ENCODE measurements at regions not wholly inside any gene's neighbourhood (a gene's known extent, or its start where the extent isn't known, plus 50 kb on each side); places are given as distances from the start of the nearest gene placed in this dataset.

DNA sequence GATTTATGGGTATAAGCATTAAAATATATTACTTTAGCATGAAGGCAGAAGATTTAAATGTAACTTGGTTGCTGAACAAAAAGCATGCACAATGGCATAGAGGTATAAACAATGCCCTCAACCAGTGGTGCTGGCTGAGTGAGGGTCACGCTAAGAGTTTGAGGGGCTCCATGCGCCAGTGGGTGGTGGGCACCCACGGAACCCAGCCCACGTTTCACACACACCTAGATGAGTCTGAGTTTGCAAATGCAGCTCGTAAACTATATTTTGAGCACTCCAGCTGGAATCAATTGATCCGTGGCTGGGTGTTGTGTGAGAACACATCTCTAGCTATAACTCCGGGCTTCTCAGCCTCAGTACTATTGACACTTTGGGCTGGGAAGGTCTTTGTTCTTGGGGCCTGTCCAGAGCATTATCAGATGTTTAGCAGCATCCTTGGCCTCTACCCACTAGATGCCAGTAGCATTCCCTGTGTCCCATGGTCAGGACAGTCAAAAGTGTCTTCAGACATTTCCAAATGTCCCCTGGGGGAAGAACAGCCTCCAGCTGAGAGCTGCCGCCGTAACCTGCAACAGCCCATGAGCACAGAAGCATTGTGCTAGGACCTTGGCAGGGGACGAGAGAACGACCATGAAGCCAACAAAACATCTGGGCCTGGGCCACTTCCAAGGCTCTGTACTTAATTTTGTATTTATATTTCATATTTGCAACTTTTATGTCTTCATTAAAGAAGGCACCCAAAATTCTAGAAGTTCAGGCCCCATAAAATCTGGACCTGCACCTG, 108.1 kb upstream of the SOX1 start:
- Histone ChIP-seq H3K4me1 (ENCODE audit: control insufficient read depth, insufficient read depth, low read length) (no peaks in the 10 kb centered on the region), H3K27me3 (ENCODE audit: control insufficient read depth, insufficient read depth, low read length, poor library complexity, severe bottlenecking) (no peaks in the 10 kb centered on the region), H3K36me3 (ENCODE audit: control insufficient read depth, insufficient read depth, low read length) (no peaks in the 10 kb centered on the region), H3K27ac (ENCODE audit: insufficient read depth, low read depth, low read length, poor library complexity, severe bottlenecking) (no peak overlapping the region), H3K9me3 (ENCODE audit: control insufficient read depth, low read length) (no peaks in the 10 kb centered on the region), H3K4me3 (ENCODE audit: insufficient read depth, low read depth, low read length) (no peak overlapping the region)
- 88 to 90% methylated on average over 11 of the region's 11 CpGs for WGBS, 2 experiments

- no peaks in the 10 kb centered on the region for H3K4me1 ChIP-seq (ENCODE audit: control insufficient read depth, insufficient read depth, low read length)
- H3K27ac ChIP-seq (ENCODE audit: insufficient read depth, low read depth, low read length, poor library complexity, severe bottlenecking): no peak overlapping the region
- H3K9me3 ChIP-seq (ENCODE audit: control insufficient read depth, low read length): no peaks in the 10 kb centered on the region
- H3K27me3 ChIP-seq (ENCODE audit: control insufficient read depth, insufficient read depth, low read length, poor library complexity, severe bottlenecking): no peaks in the 10 kb centered on the region
- no peaks in the 10 kb centered on the region for H3K36me3 ChIP-seq (ENCODE audit: control insufficient read depth, insufficient read depth, low read length)
- no peak overlapping the region for H3K4me3 ChIP-seq (ENCODE audit: insufficient read depth, low read depth, low read length)
Observed at GRCh38 chr13:111960152-111960772, 106.7 kb upstream of the SOX1 start.

GRCh38 chr13:111961236-111961635, 105.7 kb upstream of the SOX1 start:
- Histone ChIP-seq H3K27me3 (ENCODE audit: control insufficient read depth, insufficient read depth, low read length, poor library complexity, severe bottlenecking) (no peaks in the 10 kb centered on the region), H3K27ac (ENCODE audit: insufficient read depth, low read depth, low read length, poor library complexity, severe bottlenecking) (no peak overlapping the region), H3K4me3 (ENCODE audit: insufficient read depth, low read depth, low read length) (no peak overlapping the region), H3K4me1 (ENCODE audit: control insufficient read depth, insufficient read depth, low read length) (no peaks in the 10 kb centered on the region), H3K9me3 (ENCODE audit: control insufficient read depth, low read length) (no peaks in the 10 kb centered on the region), H3K36me3 (ENCODE audit: control insufficient read depth, insufficient read depth, low read length) (no peaks in the 10 kb centered on the region)
- WGBS, 2 experiments: 92 to 94% methylated on average over 10 of the region's 10 CpGs

DNA sequence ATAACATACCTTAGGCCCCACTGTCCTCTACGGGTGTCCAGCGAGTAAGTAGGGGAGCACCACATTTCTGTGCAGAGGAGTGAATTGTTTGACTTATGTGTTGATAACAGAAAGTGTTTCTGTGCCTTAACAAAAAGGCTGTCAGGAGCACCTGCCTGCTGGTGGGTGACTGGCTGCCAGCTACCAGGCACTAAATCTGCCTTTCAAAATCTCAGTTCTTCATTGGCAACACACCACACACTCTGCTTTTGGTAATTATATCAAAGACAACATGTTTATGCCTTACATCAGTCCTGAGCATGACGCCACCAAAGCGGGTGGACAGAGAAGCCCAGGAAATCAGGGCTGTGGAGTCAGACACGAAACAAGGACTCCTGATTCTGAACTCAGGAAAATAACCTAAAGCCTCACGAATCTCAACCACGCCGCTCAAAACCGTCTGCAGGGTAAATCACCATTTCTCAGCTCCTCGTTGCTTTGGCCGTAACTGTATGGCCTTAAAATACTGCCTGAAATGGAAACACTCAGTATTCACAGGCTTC, 105.2 kb upstream of the SOX1 start:
- no peak overlapping the region for H3K4me3 ChIP-seq (ENCODE audit: insufficient read depth, low read depth, low read length)
- 93% methylated on average over 11 of the region's 11 CpGs for WGBS, 2 experiments
- no peaks in the 10 kb centered on the region for H3K36me3 ChIP-seq (ENCODE audit: control insufficient read depth, insufficient read depth, low read length)
- H3K27ac ChIP-seq (ENCODE audit: insufficient read depth, low read depth, low read length, poor library complexity, severe bottlenecking): no peak overlapping the region
- H3K4me1 ChIP-seq (ENCODE audit: control insufficient read depth, insufficient read depth, low read length): no peaks in the 10 kb centered on the region
- no peaks in the 10 kb centered on the region for H3K9me3 ChIP-seq (ENCODE audit: control insufficient read depth, low read length)
- no peaks in the 10 kb centered on the region for H3K27me3 ChIP-seq (ENCODE audit: control insufficient read depth, insufficient read depth, low read length, poor library complexity, severe bottlenecking)

- Histone ChIP-seq H3K4me3 (ENCODE audit: insufficient read depth, low read depth, low read length) (no peak overlapping the region), H3K27ac (ENCODE audit: insufficient read depth, low read depth, low read length, poor library complexity, severe bottlenecking) (no peak overlapping the region), H3K27me3 (ENCODE audit: control insufficient read depth, insufficient read depth, low read length, poor library complexity, severe bottlenecking) (no peaks in the 10 kb centered on the region), H3K9me3 (ENCODE audit: control insufficient read depth, low read length) (no peaks in the 10 kb centered on the region), H3K4me1 (ENCODE audit: control insufficient read depth, insufficient read depth, low read length) (no peaks in the 10 kb centered on the region), H3K36me3 (ENCODE audit: control insufficient read depth, insufficient read depth, low read length) (no peaks in the 10 kb centered on the region)
- 94 to 96% methylated on average over 17 of the region's 17 CpGs for WGBS, 2 experiments
Observed at GRCh38 chr13:111962431-111962891, 104.5 kb upstream of the SOX1 start.

DNA sequence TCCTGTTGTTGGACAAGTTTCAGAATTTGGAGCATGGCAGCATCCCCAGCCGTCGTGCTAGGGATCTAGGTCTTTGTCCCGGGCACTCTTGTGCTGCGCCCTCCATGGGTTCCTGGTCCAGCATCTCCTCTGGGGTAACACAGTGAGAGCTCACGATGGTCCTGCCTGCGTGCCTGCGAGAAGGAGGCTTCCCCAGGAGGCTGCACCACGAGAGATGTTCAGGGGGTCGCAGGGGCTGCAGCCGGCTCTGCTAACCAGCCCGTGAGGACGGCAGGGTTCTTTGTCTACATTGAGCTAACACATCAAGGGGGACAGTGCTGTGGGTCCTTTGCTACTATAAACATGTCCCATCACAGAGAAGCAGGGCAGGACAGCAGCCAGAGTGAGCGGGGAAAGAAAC, 103.9 kb upstream of the SOX1 start:
- Histone ChIP-seq H3K9me3 (ENCODE audit: control insufficient read depth, low read length) (no peaks in the 10 kb centered on the region), H3K4me1 (ENCODE audit: control insufficient read depth, insufficient read depth, low read length) (no peaks in the 10 kb centered on the region), H3K27me3 (ENCODE audit: control insufficient read depth, insufficient read depth, low read length, poor library complexity, severe bottlenecking) (no peaks in the 10 kb centered on the region), H3K4me3 (ENCODE audit: insufficient read depth, low read depth, low read length) (no peak overlapping the region), H3K36me3 (ENCODE audit: control insufficient read depth, insufficient read depth, low read length) (no peaks in the 10 kb centered on the region), H3K27ac (ENCODE audit: insufficient read depth, low read depth, low read length, poor library complexity, severe bottlenecking) (no peak overlapping the region)
- WGBS, 2 experiments: 92 to 93% methylated on average over 13 of the region's 13 CpGs

GRCh38 chr13:111964411-111965035, 102.4 kb upstream of the SOX1 start:
- Histone ChIP-seq H3K4me1 (ENCODE audit: control insufficient read depth, insufficient read depth, low read length) (no peaks in the 10 kb centered on the region), H3K4me3 (ENCODE audit: insufficient read depth, low read depth, low read length) (no peak overlapping the region), H3K27me3 (ENCODE audit: control insufficient read depth, insufficient read depth, low read length, poor library complexity, severe bottlenecking) (no peaks in the 10 kb centered on the region), H3K27ac (ENCODE audit: insufficient read depth, low read depth, low read length, poor library complexity, severe bottlenecking) (no peak overlapping the region), H3K9me3 (ENCODE audit: control insufficient read depth, low read length) (no peaks in the 10 kb centered on the region), H3K36me3 (ENCODE audit: control insufficient read depth, insufficient read depth, low read length) (no peaks in the 10 kb centered on the region)
- 96 to 98% methylated on average over 28 of the region's 28 CpGs for WGBS, 2 experiments

GRCh38 chr13:111965466-111966214, 101.3 kb upstream of the SOX1 start:
- 93 to 94% methylated on average over 23 to 24 of the region's 24 CpGs for WGBS, 2 experiments
- Histone ChIP-seq H3K9me3 (ENCODE audit: control insufficient read depth, low read length) (no peaks in the 10 kb centered on the region), H3K27ac (ENCODE audit: insufficient read depth, low read depth, low read length, poor library complexity, severe bottlenecking) (no peak overlapping the region), H3K4me3 (ENCODE audit: insufficient read depth, low read depth, low read length) (no peak overlapping the region), H3K27me3 (ENCODE audit: control insufficient read depth, insufficient read depth, low read length, poor library complexity, severe bottlenecking) (no peaks in the 10 kb centered on the region), H3K4me1 (ENCODE audit: control insufficient read depth, insufficient read depth, low read length) (no peaks in the 10 kb centered on the region), H3K36me3 (ENCODE audit: control insufficient read depth, insufficient read depth, low read length) (no peaks in the 10 kb centered on the region)

- Histone ChIP-seq H3K36me3 (ENCODE audit: control insufficient read depth, insufficient read depth, low read length) (no peaks in the 10 kb centered on the region), H3K4me3 (ENCODE audit: insufficient read depth, low read depth, low read length) (no peak overlapping the region), H3K27me3 (ENCODE audit: control insufficient read depth, insufficient read depth, low read length, poor library complexity, severe bottlenecking) (no peaks in the 10 kb centered on the region), H3K4me1 (ENCODE audit: control insufficient read depth, insufficient read depth, low read length) (peaks cover 4% of the 10 kb centered on the region), H3K27ac (ENCODE audit: insufficient read depth, low read depth, low read length, poor library complexity, severe bottlenecking) (no peak overlapping the region), H3K9me3 (ENCODE audit: control insufficient read depth, low read length) (no peaks in the 10 kb centered on the region)
- 93 to 94% methylated on average over 7 of the region's 7 CpGs for WGBS, 2 experiments
Observed at GRCh38 chr13:111966933-111967332, 100.0 kb upstream of the SOX1 start.

Data from ectodermal cell (in vitro differentiated cells).